Heart left ventricle (tissue), 16 donors: ENCODE measurements at regions not wholly inside any gene's neighbourhood (a gene's known extent, or its start where the extent isn't known, plus 50 kb on each side); places are given as distances from the start of the nearest gene placed in this dataset.

Experiments used
- ATAC-seq, 4 donors: fragments of 200-7000 bp; cut with Tn5 transposase; one replicate each; pipeline ENCODE4 v1.9.1; 2020 to 2022; ENCODE audit warnings: moderate library complexity in 4 of 4, mild to moderate bottlenecking in 3 of 4, moderate number of reproducible peaks in 1 of 4
- DNase-seq, 5 donors: peaks; one replicate each; pipeline ENCODE4 v3.0.0-alpha.2; 2020
- H3K27ac ChIP-seq, 12 donors: fragments of 200-600 bp; sonication (generic) in 4 of 12; one replicate each; pipeline versions ENCODE4 v1.5.0 to v1.8.0; 2016 to 2022; ENCODE audit warnings: mild to moderate bottlenecking in 2 of 12
- H3K27me3 ChIP-seq, 9 donors: fragments of 200-600 bp; sonication (generic) in 2 of 9; one replicate each; pipeline versions ENCODE4 v1.5.1 to v1.8.0; 2016 to 2022; ENCODE audit warnings: mild to moderate bottlenecking in 3 of 9
- H3K36me3 ChIP-seq, 9 donors: fragments of 200-600 bp; sonication (generic) in 2 of 9; one replicate each; pipeline versions ENCODE4 v1.5.0 to v1.8.0; 2018 to 2022; ENCODE audit warnings: mild to moderate bottlenecking in 2 of 9
- H3K4me1 ChIP-seq, 12 donors: fragments of 200-600 bp; sonication (generic) in 4 of 12; one replicate each; pipeline versions ENCODE4 v1.5.0 to v1.8.0; 2016 to 2022; ENCODE audit warnings: mild to moderate bottlenecking in 3 of 12
- H3K4me3 ChIP-seq, 12 donors: fragments of 200-600 bp; sonication (generic) in 4 of 12; one replicate each; pipeline versions ENCODE4 v1.5.0 to v1.8.0; 2017 to 2022; ENCODE audit warnings: mild to moderate bottlenecking in 9 of 12, moderate library complexity in 4 of 12
- H3K9me3 ChIP-seq, 12 donors: fragments of 200-600 bp; sonication (generic) in 4 of 12; one replicate each; pipeline versions ENCODE4 v1.5.0 to v1.8.0; 2016 to 2022; ENCODE audit warnings: mild to moderate bottlenecking in 1 of 12
- POLR2A ChIP-seq, 2 donors: fragments of 450-650 bp; IDR thresholded peaks; one replicate each; pipeline ENCODE4 v1.6.1; 2017; ENCODE audit warnings: antibody characterized with exemption in 2 of 2, mild to moderate bottlenecking in 2 of 2, moderate library complexity in 2 of 2
- WGBS, 4 donors: extraction: QIAGEN DNeasy Blood & Tissue Kit in 2 of 4; methylation state at CpG; one replicate each; pipeline versions ENCODE4 v1.1.5 to v1.1.7; 2013 to 2018; 5-methylcytosine and 5-hydroxymethylcytosine counted together
- intact Hi-C, 10 donors: fragments of 100-400 bp; cut with DNase I; formaldehyde crosslinking; loops; one replicate each; pipeline versions ENCODE4 v1.11.1 to v1.14.2; 2022
- TF ChIP-seq, protein P1 (sequence below), 12 donors: fragments of 200-600 bp; sonication (generic) in 4 of 12; IDR thresholded peaks; one replicate each; pipeline versions ENCODE4 v1.5.0 to v1.8.0; 2018 to 2022; ENCODE audit warnings: antibody characterized with exemption in 12 of 12, mild to moderate bottlenecking in 5 of 12
- donor health status: ischemic (EF 13 %, LVEDD 7.1; RV severe dilation, severe dysfunction).
- donor health status: healthy with polysubstance abuse.
- donor health status: DM: no; HTN: yes; CAD: no.
- donor health status: DM: no; HTN: no; CAD: no.
- donor health status: ischemic (EF 25% LVEDD 6.9; RV normal size, moderate dysfunction).
- donor health status: ischemic (EF 25% LVEDD 5.7; RV mildly dilated, moderate dysfunction).
- donor health status: healthy.
- donor health status: DM: yes; HTN: yes; CAD: no.
- donor health status: ischemic (EF 35%, LVEDD 5.7; RV mildly dilated, moderate dysfunction).
- donor health status: nonischemic (EF 11% LVEDD 7.7; RV severe dilation, severe dysfunction).
- donor health status: DM: yes; HTN: yes; CAD: no.
- donor health status: PGD.
- donor health status: ischemic (EF 29% LVEDD 5.4; RV normal size, mild dysfunction).
- donor health status: nonischemic (EF 23%, LVEDD 6.1; RV moderate dilation, normal function).

DNA sequence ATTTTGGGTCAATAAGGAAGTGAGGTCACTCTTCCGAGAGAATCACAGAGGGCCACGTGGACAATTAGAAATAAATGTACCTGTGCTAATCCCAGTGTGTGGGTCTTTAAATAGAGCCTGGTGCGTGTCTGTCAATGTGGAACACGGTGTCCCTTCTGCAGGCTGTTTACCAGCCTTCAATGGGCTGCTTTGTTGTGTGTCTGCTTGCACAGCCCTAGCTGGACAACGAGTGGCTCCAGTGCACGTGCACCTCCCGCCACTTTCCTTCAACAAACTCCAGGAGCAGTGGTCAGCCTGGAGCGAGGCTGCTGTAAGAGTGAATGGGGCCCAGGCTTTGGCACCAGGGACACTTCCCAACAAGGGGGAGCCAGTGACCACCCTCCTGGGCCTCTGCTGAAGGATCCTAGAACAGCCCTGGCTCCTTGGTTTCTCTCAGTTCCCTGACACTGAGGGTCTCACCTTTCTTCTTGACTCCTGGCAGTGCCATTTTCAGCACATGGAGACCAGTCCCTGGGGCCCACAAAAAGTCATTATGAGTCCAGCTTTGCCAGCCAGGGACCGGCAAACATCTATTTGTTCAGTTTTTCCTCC is 76.1 kb downstream of the ISG20 start:
- ATAC-seq (peak; percentile 64 to 93 (median 79)), DNase-seq (peak in 1 of 5 donors; percentile 45)
- Histone ChIP-seq H3K4me1 (peaks cover 0 to 11% (median 0%) of the 10 kb centered on the region in 12 donors), H3K27ac (no peak overlapping the region), H3K27me3 (peaks cover 0 to 34% (median 5%) of the 10 kb centered on the region in 9 donors), H3K36me3 (no peaks in the 10 kb centered on the region), H3K9me3 (no peaks in the 10 kb centered on the region), H3K4me3 (no peak overlapping the region)
- WGBS, 4 donors, result 47 to 65% (median 49%) methylated on average over 8 to 9 of the region's 9 CpGs
- TF ChIP-seq, protein P1, sequence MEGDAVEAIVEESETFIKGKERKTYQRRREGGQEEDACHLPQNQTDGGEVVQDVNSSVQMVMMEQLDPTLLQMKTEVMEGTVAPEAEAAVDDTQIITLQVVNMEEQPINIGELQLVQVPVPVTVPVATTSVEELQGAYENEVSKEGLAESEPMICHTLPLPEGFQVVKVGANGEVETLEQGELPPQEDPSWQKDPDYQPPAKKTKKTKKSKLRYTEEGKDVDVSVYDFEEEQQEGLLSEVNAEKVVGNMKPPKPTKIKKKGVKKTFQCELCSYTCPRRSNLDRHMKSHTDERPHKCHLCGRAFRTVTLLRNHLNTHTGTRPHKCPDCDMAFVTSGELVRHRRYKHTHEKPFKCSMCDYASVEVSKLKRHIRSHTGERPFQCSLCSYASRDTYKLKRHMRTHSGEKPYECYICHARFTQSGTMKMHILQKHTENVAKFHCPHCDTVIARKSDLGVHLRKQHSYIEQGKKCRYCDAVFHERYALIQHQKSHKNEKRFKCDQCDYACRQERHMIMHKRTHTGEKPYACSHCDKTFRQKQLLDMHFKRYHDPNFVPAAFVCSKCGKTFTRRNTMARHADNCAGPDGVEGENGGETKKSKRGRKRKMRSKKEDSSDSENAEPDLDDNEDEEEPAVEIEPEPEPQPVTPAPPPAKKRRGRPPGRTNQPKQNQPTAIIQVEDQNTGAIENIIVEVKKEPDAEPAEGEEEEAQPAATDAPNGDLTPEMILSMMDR (IDR thresholded peaks at IDR 0.05), result no peak
- no peak for TF ChIP-seq POLR2A (IDR thresholded peaks at IDR 0.05)
- intact Hi-C loops, result no loop called here

DNA sequence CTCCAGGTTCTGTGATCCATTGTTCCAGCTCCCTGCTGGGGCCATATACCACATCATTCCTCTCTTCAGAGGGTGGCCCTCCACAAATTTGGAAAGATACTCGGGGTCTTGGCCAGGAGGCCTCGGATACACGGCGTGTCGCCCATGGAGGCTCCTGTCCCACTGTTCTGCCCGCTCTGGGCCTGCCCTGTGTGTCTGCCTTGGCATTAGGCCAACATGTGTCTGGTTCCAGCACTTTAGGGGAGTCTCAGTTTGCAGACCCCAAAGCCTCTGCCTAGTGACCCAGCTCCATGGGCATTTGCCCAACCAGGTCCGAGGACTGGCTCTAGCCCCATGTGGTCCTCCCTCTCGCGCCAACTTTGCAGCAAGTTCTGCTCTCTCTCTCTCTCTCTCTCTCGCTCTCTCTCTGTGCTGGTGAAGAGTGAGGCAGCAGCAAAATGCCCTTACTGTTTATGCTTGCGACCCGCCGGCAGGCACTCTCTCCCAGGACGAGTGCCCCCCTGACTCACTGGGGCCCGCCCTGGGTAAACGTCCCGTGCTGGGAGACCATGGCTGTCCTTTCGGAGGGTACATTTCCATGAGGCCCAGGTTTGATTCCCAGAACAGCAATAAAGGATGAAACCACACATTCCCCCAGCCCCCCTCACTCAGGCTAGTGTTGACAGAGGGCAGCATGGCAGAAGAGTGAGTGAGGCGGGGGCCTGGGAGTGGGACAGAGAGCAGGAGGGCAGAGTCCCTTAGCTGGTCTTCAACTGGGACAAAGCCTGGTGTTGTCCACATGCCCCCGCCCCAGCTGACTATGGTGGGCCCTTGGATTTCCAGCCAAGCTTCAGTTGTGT is 77.9 kb downstream of the ISG20 start:
- Histone ChIP-seq H3K4me3 (no peak overlapping the region), H3K36me3 (no peaks in the 10 kb centered on the region), H3K27me3 (peaks cover 0 to 28% (median 5%) of the 10 kb centered on the region in 9 donors), H3K27ac (no peak overlapping the region), H3K9me3 (no peaks in the 10 kb centered on the region), H3K4me1 (peaks cover 0 to 11% (median 0%) of the 10 kb centered on the region in 12 donors)
- TF ChIP-seq, protein P1 (IDR thresholded peaks at IDR 0.05), result no peak
- no peak for TF ChIP-seq POLR2A (IDR thresholded peaks at IDR 0.05)
- intact Hi-C loops, result no loop called here
- 86 to 92% (median 88%) methylated on average over 15 to 20 of the region's 20 CpGs for WGBS, 4 donors
- ATAC-seq (no peak), DNase-seq (no peak)

DNA sequence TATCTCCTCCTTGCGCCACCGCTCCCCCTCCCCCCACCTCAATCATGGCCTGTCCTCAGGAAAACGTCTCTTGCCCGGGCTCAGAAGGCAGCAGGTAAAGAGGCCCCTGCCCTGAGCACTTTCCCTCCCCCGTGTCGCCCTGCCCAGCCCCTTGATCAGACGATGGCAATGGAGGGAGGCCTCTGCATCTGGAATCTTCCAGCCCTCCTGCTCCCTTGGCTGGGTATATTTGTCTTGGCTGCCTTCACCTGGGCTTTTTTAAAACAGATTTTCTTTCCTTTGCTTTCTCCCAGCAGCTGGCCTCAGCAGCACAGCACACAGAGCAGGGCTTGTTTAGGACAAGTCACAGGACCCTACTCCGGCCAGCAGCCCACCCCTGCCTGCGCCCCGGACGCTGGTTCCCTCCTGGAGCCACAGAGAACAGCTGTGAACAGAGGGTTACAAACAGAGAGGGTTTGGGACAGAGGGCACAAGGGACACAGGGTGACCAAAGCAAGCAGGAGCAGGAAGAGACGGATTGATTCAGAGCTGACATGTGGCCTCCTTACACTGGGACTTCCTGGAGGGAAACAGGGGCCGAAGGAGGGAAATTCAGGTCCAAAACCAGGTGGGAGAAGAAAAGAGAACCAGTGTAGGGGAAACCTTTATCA is 78.7 kb downstream of the ISG20 start:
- ATAC-seq (no peak), DNase-seq (no peak)
- peaks cover 0 to 11% (median 0%) of the 10 kb centered on the region in 12 donors for H3K4me1 ChIP-seq
- no peak overlapping the region for H3K4me3 ChIP-seq
- no peaks in the 10 kb centered on the region for H3K36me3 ChIP-seq
- 61 to 72% (median 63%) methylated on average over 13 of the region's 13 CpGs for WGBS, 4 donors
- TF ChIP-seq POLR2A (IDR thresholded peaks at IDR 0.05), result no peak
- TF ChIP-seq, protein P1 (IDR thresholded peaks at IDR 0.05), result no peak
- no peaks in the 10 kb centered on the region for H3K9me3 ChIP-seq
- no peak overlapping the region for H3K27ac ChIP-seq
- H3K27me3 ChIP-seq, result peaks cover 0 to 20% (median 3%) of the 10 kb centered on the region in 9 donors
- intact Hi-C loops, result no loop called here

DNA sequence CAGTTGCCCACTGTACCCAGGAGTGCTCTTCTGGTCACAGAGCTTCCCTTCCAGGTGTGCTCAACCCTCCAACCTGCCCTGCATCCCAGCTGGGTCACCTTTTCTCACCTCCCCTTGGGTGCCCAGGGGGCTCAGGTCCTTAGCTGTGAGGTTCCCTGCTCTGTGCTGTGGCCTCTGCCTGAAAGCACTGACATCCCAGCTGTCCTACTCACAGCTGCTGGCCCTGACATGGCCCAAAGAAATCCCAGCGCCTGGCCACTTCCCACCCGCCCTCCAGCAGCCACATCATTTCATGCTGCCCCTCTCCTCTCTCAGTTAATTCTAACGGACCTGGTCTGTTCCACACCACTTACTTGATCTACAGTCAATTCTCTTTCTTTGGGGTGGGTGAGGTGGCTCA is 79.9 kb downstream of the ISG20 start:
- H3K27ac ChIP-seq, result no peak overlapping the region
- H3K9me3 ChIP-seq, result peaks cover 0 to 3% (median 0%) of the 10 kb centered on the region in 12 donors
- DNase-seq (no peak), ATAC-seq (no peak)
- no peaks in the 10 kb centered on the region for H3K36me3 ChIP-seq
- 73 to 82% (median 77%) methylated on average over 3 of the region's 3 CpGs for WGBS, 4 donors
- intact Hi-C loops, result no loop called here
- no peak overlapping the region for H3K4me3 ChIP-seq
- no peak for TF ChIP-seq POLR2A (IDR thresholded peaks at IDR 0.05)
- TF ChIP-seq, protein P1 (IDR thresholded peaks at IDR 0.05), result no peak
- peaks cover 0 to 11% (median 0%) of the 10 kb centered on the region in 12 donors for H3K4me1 ChIP-seq
- peaks cover 0 to 11% (median 2%) of the 10 kb centered on the region in 9 donors for H3K27me3 ChIP-seq
